K562 (cell line): ENCODE measurements at regions not wholly inside any gene's neighbourhood (a gene's known extent, or its start where the extent isn't known, plus 50 kb on each side); places are given as distances from the start of the nearest gene placed in this dataset.

Source experiments
- ATAC-seq: fragments of 200-7000 bp; cut with Tn5 transposase; 3 replicates; pipeline ENCODE4 v1.9.1; 2020; ENCODE audit warnings: moderate library complexity
- BruUV-seq: library from RNA; stranded (reverse); fragments of 400-500 nt; replicated peaks from 2 replicates; lab custom pipeline; 2021; lab: Mats Ljungman, UMichigan
- CTCF ChIA-PET: fragments of 300-600 bp; formaldehyde crosslinking; extraction: SDS; loops from one replicate; lab custom pipeline; 2021; ENCODE audit warnings: low intra/inter-chr PET ratio; lab: Yijun Ruan, JAX
- POLR2A ChIA-PET: fragments of 300-600, 350-650 bp; sonication (Branson Sonifier 250); formaldehyde crosslinking; extraction: SDS; loops from one replicate; lab custom pipeline; 2021; ENCODE audit warnings: antibody characterized with exemption, inconsistent platforms; lab: Yijun Ruan, JAX
- DNase-seq, 4 experiments: peaks; one replicate each; pipeline versions ENCODE4 v3.0.0 to v3.0.0-alpha.2; 2011 to 2018; ENCODE audit warnings: low spot score in 3 of 4, mixed read lengths in 3 of 4; ENCODE audit errors: extremely low read depth in 1 of 4
- FAIRE-seq: peaks from 2 replicates; lab custom pipeline; 2011; peaks lifted over from hg19 to GRCh38; lab: Jason Lieb, UNC
- H2AFZ ChIP-seq: 2 replicates; pipeline ENCODE4 v1.6.0; 2011; ENCODE audit warnings: low read depth, low read length, control low read depth, inconsistent platforms
- H3K27ac ChIP-seq: fragments of 200-600 bp; 3 replicates; pipeline ENCODE4 v1.8.0; 2011; ENCODE audit warnings: low read depth, mild to moderate bottlenecking, control low read depth, inconsistent platforms, low read length, moderate library complexity, mixed read lengths; ENCODE audit errors: extremely low read depth
- H3K27me3 ChIP-seq, 2 experiments: fragments of 300-600 bp in 1 of 2; 2 replicates in 1 of 2; 3 replicates in 1 of 2; pipeline versions ENCODE4 v1.6.0 to v1.8.0; 2011; ENCODE audit warnings: inconsistent platforms in 2 of 2, low read length in 2 of 2, mild to moderate bottlenecking in 1 of 2, mixed read lengths in 1 of 2, moderate library complexity in 1 of 2; ENCODE audit not compliant: control insufficient read depth in 2 of 2, insufficient read depth in 2 of 2
- H3K36me3 ChIP-seq: fragments of 300-600 bp; 3 replicates; pipeline ENCODE4 v1.8.0; 2011; ENCODE audit warnings: mild to moderate bottlenecking, low read length, inconsistent platforms; ENCODE audit not compliant: control insufficient read depth, insufficient read depth
- H3K4me1 ChIP-seq, 2 experiments: fragments of 200-600 bp in 1 of 2; replicated peaks in 1 of 2; 2 replicates in 1 of 2; 3 replicates in 1 of 2; pipeline versions ENCODE4 v1.5.1 to v1.8.0; 2011; ENCODE audit warnings: inconsistent platforms in 2 of 2, low read length in 2 of 2, mild to moderate bottlenecking in 1 of 2, mixed read lengths in 1 of 2, moderate library complexity in 1 of 2; ENCODE audit not compliant: control insufficient read depth in 2 of 2, insufficient read depth in 2 of 2
- H3K4me2 ChIP-seq: 2 replicates; pipeline ENCODE4 v1.6.1; 2011; ENCODE audit warnings: low read length, control low read depth, inconsistent platforms, mixed read lengths; ENCODE audit not compliant: insufficient read depth
- H3K4me3 ChIP-seq: fragments of 200-600 bp; sonication (generic), shearing (Covaris generic); 2 replicates; pipeline ENCODE4 v1.5.1; 2016; ENCODE audit warnings: control low read depth, inconsistent platforms
- H3K79me2 ChIP-seq: fragments of 200-600 bp; 3 replicates; pipeline ENCODE4 v1.8.0; 2011; ENCODE audit warnings: low read length, inconsistent platforms; ENCODE audit not compliant: control insufficient read depth, insufficient read depth
- H3K9ac ChIP-seq, 2 experiments: 2 replicates each; pipeline versions ENCODE4 v1.6.0 to v1.6.1; 2011; ENCODE audit warnings: low read depth in 2 of 2, low read length in 2 of 2, control low read depth in 1 of 2, inconsistent platforms in 1 of 2, mild to moderate bottlenecking in 1 of 2, mixed read lengths in 1 of 2; ENCODE audit not compliant: insufficient read depth in 1 of 2
- H3K9me1 ChIP-seq: one replicate; pipeline ENCODE4 v1.6.0; 2011; ENCODE audit warnings: inconsistent platforms, mild to moderate bottlenecking, low read length, moderate library complexity; ENCODE audit not compliant: control insufficient read depth, insufficient read depth
- H3K9me3 ChIP-seq: replicated peaks from 2 replicates; pipeline ENCODE4 v1.5.1; 2011; ENCODE audit warnings: low read depth, low read length, inconsistent platforms; ENCODE audit not compliant: control insufficient read depth, insufficient read depth
- H4K20me1 ChIP-seq: replicated peaks from 2 replicates; pipeline ENCODE4 v1.6.1; 2011; ENCODE audit warnings: low read length, inconsistent platforms, mixed read lengths; ENCODE audit not compliant: control insufficient read depth, insufficient read depth
- CEBPG ChIP-seq, 3 experiments: fragments of 200-800 bp in 1 of 3; sonication (Bioruptor generic) in 1 of 3; sonication (generic) in 1 of 3; formaldehyde crosslinking in 1 of 3; IDR thresholded peaks in 2 of 3; conservative IDR thresholded peaks in 1 of 3; 2 replicates each; pipeline versions ENCODE4 v1.6.1 to v1.8.0; 2016 to 2022; ENCODE audit warnings: missing compliant biosample characterization in 2 of 3, missing genetic modification characterization in 2 of 3, mild to moderate bottlenecking in 1 of 3, missing genetic modification reagents in 1 of 3
- FOSL1 ChIP-seq: fragments of 200-800 bp; sonication (Bioruptor generic); conservative IDR thresholded peaks from 2 replicates; pipeline ENCODE4 v1.6.1; 2016; ENCODE audit warnings: missing genetic modification characterization, missing compliant biosample characterization
- JUN ChIP-seq, 2 experiments: sonication (generic) in 1 of 2; formaldehyde crosslinking in 1 of 2; IDR thresholded peaks; 2 replicates each; pipeline versions ENCODE4 v1.6.1 to v1.8.0; 2012 to 2022; ENCODE audit warnings: borderline replicate concordance in 2 of 2, mild to moderate bottlenecking in 2 of 2, improper control_type of control experiment in 1 of 2, low read depth in 1 of 2, low read length in 1 of 2, missing genetic modification reagents in 1 of 2
- JUND ChIP-seq, 2 experiments: IDR thresholded peaks; 2 replicates in 1 of 2; 3 replicates in 1 of 2; pipeline ENCODE4 v1.6.1; 2011; ENCODE audit warnings: borderline replicate concordance in 2 of 2, low read depth in 2 of 2, low read length in 2 of 2, improper control_type of control experiment in 1 of 2, missing biosample characterization in 1 of 2, missing genetic modification characterization in 1 of 2, missing genetic modification reagents in 1 of 2
- RBM39 ChIP-seq: fragments of 200-400 bp; formaldehyde crosslinking; optimal IDR thresholded peaks from 2 replicates; pipeline ENCODE3; 2018; ENCODE audit warnings: low read depth, low read length
- SRSF1 ChIP-seq: fragments of 200-400 bp; formaldehyde crosslinking; IDR thresholded peaks from 2 replicates; pipeline ENCODE4 v1.6.1; 2017; ENCODE audit warnings: mild to moderate bottlenecking, low read depth, low read length, moderate library complexity
- STAT6 ChIP-seq: sonication (generic); formaldehyde crosslinking; IDR thresholded peaks from 2 replicates; pipeline ENCODE4 v1.8.1; 2023; ENCODE audit warnings: mild to moderate bottlenecking, missing genetic modification reagents
- WGBS: fragments of 100-300 bp; shearing (Covaris generic); methylation state at CpG from one replicate; pipeline ENCODE4 v1.1.6; 2016; ENCODE audit warnings: low coverage, mixed read lengths; ENCODE audit not compliant: insufficient coverage; ENCODE audit errors: missing lambda C conversion rate; 5-methylcytosine and 5-hydroxymethylcytosine counted together
- in situ Hi-C: fragments of 300-500 bp; cut with MboI; formaldehyde crosslinking; loops from 4 replicates; pipeline ENCODE4 v1.15.0; 2018; ENCODE audit warnings: inconsistent platforms, mixed read lengths
- intact Hi-C: fragments of 100-400 bp; cut with micrococcal nuclease; formaldehyde crosslinking; loops from 2 replicates; pipeline ENCODE4 v1.14.2; 2022
- TF ChIP-seq, protein P1 (sequence below): fragments of 450-650 bp; formaldehyde crosslinking; IDR thresholded peaks from 2 replicates; pipeline ENCODE4 v1.4.0; 2020; ENCODE audit warnings: mild to moderate bottlenecking, moderate library complexity
- TF ChIP-seq, protein P2 (sequence below), 2 experiments: fragments of 450-650 bp in 1 of 2; sonication (generic) in 1 of 2; formaldehyde crosslinking in 1 of 2; IDR thresholded peaks in 1 of 2; conservative IDR thresholded peaks in 1 of 2; 2 replicates each; pipeline versions ENCODE4 v1.6.1 to v1.8.1; 2016 to 2023; ENCODE audit warnings: mild to moderate bottlenecking in 2 of 2, moderate library complexity in 2 of 2, inconsistent platforms in 1 of 2, missing genetic modification reagents in 1 of 2

- BruUV-seq: no TSS peak
- FAIRE-seq (no peak), ATAC-seq (peak; percentile 23; the same call in 1 of the 3 replicates), DNase-seq (no peak)
- TF ChIP-seq SRSF1 (no peak), RBM39 (no peak), CEBPG (CRISPR knock-in tag; IDR thresholded peaks at IDR 0.05) (no peak), CEBPG (tag; conservative IDR thresholded peaks at IDR 0.05 in 1 of 2, IDR thresholded peaks at IDR 0.05 in 1 of 2) (peak in 1 of 2 experiments; percentile 46; a peak in 2 of 4 replicates), JUND (IDR thresholded peaks at IDR 0.05; ENCODE audit: borderline replicate concordance, low read depth, low read length) (peak; percentile 39; the same call in 1 of the 2 replicates), JUND (tag; IDR thresholded peaks at IDR 0.05; ENCODE audit: borderline replicate concordance, low read depth, low read length) (no peak), FOSL1 (tag) (peak; percentile 77), STAT6 (CRISPR knock-in tag) (no peak), JUN (IDR thresholded peaks at IDR 0.05; ENCODE audit: borderline replicate concordance, low read depth, low read length) (0 out of 2 replicates have a peak, but pooled peaks have one; percentile 30), JUN (CRISPR knock-in tag; IDR thresholded peaks at IDR 0.05; ENCODE audit: borderline replicate concordance) (no peak)
- TF ChIP-seq, protein P1, sequence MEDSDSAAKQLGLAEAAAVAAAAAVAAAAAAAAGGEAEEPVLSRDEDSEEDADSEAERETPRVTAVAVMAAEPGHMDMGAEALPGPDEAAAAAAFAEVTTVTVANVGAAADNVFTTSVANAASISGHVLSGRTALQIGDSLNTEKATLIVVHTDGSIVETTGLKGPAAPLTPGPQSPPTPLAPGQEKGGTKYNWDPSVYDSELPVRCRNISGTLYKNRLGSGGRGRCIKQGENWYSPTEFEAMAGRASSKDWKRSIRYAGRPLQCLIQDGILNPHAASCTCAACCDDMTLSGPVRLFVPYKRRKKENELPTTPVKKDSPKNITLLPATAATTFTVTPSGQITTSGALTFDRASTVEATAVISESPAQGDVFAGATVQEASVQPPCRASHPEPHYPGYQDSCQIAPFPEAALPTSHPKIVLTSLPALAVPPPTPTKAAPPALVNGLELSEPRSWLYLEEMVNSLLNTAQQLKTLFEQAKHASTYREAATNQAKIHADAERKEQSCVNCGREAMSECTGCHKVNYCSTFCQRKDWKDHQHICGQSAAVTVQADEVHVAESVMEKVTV (CRISPR knock-in tag): no peak
- TF ChIP-seq, protein P2, sequence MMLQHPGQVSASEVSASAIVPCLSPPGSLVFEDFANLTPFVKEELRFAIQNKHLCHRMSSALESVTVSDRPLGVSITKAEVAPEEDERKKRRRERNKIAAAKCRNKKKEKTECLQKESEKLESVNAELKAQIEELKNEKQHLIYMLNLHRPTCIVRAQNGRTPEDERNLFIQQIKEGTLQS (IDR thresholded peaks at IDR 0.05): peak; percentile 83
- TF ChIP-seq, protein P2 (CRISPR knock-in tag; conservative IDR thresholded peaks at IDR 0.05): no peak
- Histone ChIP-seq H3K27me3 (no peaks in the 10 kb centered on the region), H3K9me3 (no peaks in the 10 kb centered on the region), H2AFZ (no peak overlapping the region), H3K36me3 (no peaks in the 10 kb centered on the region), H3K9ac (no peak overlapping the region), H3K79me2 (no peaks in the 10 kb centered on the region), H3K9me1 (no peaks in the 10 kb centered on the region), H3K4me1 (no peaks in the 10 kb centered on the region), H3K4me2 (no peak overlapping the region), H3K4me3 (no peak overlapping the region), H4K20me1 (no peaks in the 10 kb centered on the region), H3K27ac (no peak overlapping the region)
- POLR2A ChIA-PET: no interaction called here
- in situ Hi-C loops (loop anchor here (25.0 kb wide), 1 partner anchor 178 kb away; no protein-coding TSS in a partner anchor), intact Hi-C loops (no loop called here)
- CTCF ChIA-PET: no interaction called here
- WGBS: 0% methylated on average over 5 of the region's 5 CpGs
Measured at GRCh38 chr9:114733816-114734215, 51.8 kb upstream of the TEX48 start.
